ENCODE measurements at regions not wholly inside any gene's neighbourhood (a gene's known extent, or its start where the extent isn't known, plus 50 kb on each side); places are given as distances from the start of the nearest gene placed in this dataset.
"Not testable (repeated sequence)": the region's sequence is repeated elsewhere in the genome, so short reads cannot be mapped to it uniquely, and the experiment has no call there.

DNA sequence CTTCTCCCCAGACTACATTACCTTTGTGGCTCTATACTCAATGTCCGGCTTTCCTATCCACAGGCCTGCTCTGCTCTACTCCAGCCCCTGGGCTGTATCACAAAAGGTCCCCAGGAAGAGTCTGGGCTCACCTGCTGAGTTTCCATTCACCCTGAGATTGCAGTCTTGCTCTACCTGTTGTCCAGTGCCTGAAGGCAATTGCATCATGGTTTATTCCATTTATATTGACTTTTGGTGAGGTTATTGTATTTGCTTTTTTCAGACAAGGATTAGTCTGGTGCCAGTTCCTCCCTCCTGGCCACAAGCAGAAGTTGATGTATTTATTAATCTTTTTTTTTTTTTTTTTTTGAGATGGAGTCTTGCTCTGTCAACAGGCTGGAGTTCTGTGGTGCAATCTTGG is 273.1 kb downstream of the XPNPEP1 start:
- Histone ChIP-seq H3K27ac (ENCODE audit: low read length) (no peak overlapping the region), H3K36me3 (ENCODE audit: control insufficient read depth, insufficient read depth, low read length) (no peaks in the 10 kb centered on the region), H3K4me3 (ENCODE audit: low read depth in 2 of 2, low read length in 2 of 2) (no peak overlapping the region), H3K4me1 (ENCODE audit: control insufficient read depth, insufficient read depth, low read length) (no peaks in the 10 kb centered on the region), H3K9me3 (ENCODE audit: control insufficient read depth, insufficient read depth, low read depth, low read length) (no peaks in the 10 kb centered on the region), H3K27me3 (ENCODE audit: control insufficient read depth, insufficient read depth, low read length) (no peaks in the 10 kb centered on the region)
- intact Hi-C loops (cut with micrococcal nuclease; ENCODE audit: unreplicated experiment): no loop called here
- no peak for ATAC-seq
- DNase-seq (ENCODE audit: low read depth, low spot score): no peak
- POLR2A ChIA-PET: no interaction called here
- CTCF ChIA-PET: no interaction called here
- in situ Hi-C loops (cut with HindIII; ENCODE audit: low pct_unique_long_range_greater_than_20kb, low sequenced_read_pairs): no loop called here
- TF ChIP-seq POLR2AphosphoS5 (IDR thresholded peaks at IDR 0.05; ENCODE audit: low read depth, low read length): no peak
- TF ChIP-seq, protein P1, sequence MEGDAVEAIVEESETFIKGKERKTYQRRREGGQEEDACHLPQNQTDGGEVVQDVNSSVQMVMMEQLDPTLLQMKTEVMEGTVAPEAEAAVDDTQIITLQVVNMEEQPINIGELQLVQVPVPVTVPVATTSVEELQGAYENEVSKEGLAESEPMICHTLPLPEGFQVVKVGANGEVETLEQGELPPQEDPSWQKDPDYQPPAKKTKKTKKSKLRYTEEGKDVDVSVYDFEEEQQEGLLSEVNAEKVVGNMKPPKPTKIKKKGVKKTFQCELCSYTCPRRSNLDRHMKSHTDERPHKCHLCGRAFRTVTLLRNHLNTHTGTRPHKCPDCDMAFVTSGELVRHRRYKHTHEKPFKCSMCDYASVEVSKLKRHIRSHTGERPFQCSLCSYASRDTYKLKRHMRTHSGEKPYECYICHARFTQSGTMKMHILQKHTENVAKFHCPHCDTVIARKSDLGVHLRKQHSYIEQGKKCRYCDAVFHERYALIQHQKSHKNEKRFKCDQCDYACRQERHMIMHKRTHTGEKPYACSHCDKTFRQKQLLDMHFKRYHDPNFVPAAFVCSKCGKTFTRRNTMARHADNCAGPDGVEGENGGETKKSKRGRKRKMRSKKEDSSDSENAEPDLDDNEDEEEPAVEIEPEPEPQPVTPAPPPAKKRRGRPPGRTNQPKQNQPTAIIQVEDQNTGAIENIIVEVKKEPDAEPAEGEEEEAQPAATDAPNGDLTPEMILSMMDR (IDR thresholded peaks at IDR 0.05): no peak
- no peak for TF ChIP-seq SIN3A (IDR thresholded peaks at IDR 0.05; ENCODE audit: borderline replicate concordance, insufficient read depth, low read depth, low read length)
- TF ChIP-seq, protein P2, sequence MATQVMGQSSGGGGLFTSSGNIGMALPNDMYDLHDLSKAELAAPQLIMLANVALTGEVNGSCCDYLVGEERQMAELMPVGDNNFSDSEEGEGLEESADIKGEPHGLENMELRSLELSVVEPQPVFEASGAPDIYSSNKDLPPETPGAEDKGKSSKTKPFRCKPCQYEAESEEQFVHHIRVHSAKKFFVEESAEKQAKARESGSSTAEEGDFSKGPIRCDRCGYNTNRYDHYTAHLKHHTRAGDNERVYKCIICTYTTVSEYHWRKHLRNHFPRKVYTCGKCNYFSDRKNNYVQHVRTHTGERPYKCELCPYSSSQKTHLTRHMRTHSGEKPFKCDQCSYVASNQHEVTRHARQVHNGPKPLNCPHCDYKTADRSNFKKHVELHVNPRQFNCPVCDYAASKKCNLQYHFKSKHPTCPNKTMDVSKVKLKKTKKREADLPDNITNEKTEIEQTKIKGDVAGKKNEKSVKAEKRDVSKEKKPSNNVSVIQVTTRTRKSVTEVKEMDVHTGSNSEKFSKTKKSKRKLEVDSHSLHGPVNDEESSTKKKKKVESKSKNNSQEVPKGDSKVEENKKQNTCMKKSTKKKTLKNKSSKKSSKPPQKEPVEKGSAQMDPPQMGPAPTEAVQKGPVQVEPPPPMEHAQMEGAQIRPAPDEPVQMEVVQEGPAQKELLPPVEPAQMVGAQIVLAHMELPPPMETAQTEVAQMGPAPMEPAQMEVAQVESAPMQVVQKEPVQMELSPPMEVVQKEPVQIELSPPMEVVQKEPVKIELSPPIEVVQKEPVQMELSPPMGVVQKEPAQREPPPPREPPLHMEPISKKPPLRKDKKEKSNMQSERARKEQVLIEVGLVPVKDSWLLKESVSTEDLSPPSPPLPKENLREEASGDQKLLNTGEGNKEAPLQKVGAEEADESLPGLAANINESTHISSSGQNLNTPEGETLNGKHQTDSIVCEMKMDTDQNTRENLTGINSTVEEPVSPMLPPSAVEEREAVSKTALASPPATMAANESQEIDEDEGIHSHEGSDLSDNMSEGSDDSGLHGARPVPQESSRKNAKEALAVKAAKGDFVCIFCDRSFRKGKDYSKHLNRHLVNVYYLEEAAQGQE (IDR thresholded peaks at IDR 0.05; ENCODE audit: insufficient read depth in 1 of 2, low read depth in 2 of 2, low read length in 1 of 2): no peak
- TF ChIP-seq TCF7L2 (IDR thresholded peaks at IDR 0.05; ENCODE audit: low read depth, low read length): no peak
- BruUV-seq (replicated peaks): no TSS peak

DNA sequence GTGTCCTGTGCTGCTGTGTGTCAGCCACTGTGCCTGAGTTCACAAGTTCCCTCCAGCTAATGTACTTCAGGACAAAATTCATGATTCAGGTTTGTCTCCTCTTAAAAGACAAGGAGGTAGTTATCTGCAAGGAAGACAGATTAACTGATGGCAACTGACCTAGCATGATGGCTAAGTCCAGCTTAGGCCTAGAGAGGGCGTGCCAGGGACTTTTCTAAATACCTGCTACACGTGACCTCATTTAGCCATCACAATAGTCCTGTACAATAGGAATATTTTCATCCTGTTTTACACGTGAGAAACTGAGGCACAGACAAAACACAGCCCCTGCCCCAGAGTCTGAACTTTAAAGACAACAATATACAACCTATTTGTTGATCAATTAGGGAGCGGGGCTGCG is 275.7 kb downstream of the XPNPEP1 start:
- in situ Hi-C loops (cut with HindIII; ENCODE audit: low pct_unique_long_range_greater_than_20kb, low sequenced_read_pairs) (no loop called here), intact Hi-C loops (cut with micrococcal nuclease; ENCODE audit: unreplicated experiment) (no loop called here)
- no peaks in the 10 kb centered on the region for H3K36me3 ChIP-seq (ENCODE audit: control insufficient read depth, insufficient read depth, low read length)
- no peaks in the 10 kb centered on the region for H3K4me1 ChIP-seq (ENCODE audit: control insufficient read depth, insufficient read depth, low read length)
- DNase-seq (ENCODE audit: low read depth, low spot score): no peak
- no peak for TF ChIP-seq SIN3A (IDR thresholded peaks at IDR 0.05; ENCODE audit: borderline replicate concordance, insufficient read depth, low read depth, low read length)
- no peak for TF ChIP-seq POLR2AphosphoS5 (IDR thresholded peaks at IDR 0.05; ENCODE audit: low read depth, low read length)
- ChIA-PET POLR2A (no interaction called here), CTCF (no interaction called here)
- H3K9me3 ChIP-seq (ENCODE audit: control insufficient read depth, insufficient read depth, low read depth, low read length): no peaks in the 10 kb centered on the region
- H3K4me3 ChIP-seq (ENCODE audit: low read depth in 2 of 2, low read length in 2 of 2): no peak overlapping the region
- H3K27ac ChIP-seq (ENCODE audit: low read length): no peak overlapping the region
- no TSS peak for BruUV-seq (replicated peaks)
- no peak for ATAC-seq
- H3K27me3 ChIP-seq (ENCODE audit: control insufficient read depth, insufficient read depth, low read length): no peaks in the 10 kb centered on the region

DNA sequence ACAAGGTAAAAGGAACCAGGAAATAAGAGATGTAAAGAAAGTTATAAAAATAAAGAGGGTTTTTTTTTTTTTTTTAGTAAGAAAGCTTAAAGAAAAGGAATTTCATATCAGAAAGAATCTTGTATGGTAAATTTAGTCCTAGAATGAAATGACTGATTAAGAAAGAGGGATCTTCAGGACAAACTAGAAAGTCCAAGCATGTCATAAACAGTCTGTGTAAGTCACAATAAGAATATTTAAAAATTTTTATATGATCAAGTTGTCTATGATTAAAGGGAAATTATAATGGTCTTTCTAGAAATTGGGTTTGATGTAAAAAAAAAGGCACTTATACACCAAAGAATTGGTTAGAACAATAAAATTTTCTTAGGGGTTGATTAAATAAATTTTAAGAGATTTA is 289.5 kb downstream of the XPNPEP1 start:
- Histone ChIP-seq H3K4me1 (ENCODE audit: control insufficient read depth, insufficient read depth, low read length) (no peaks in the 10 kb centered on the region), H3K27ac (ENCODE audit: low read length) (no peak overlapping the region), H3K9me3 (ENCODE audit: control insufficient read depth, insufficient read depth, low read depth, low read length) (peaks cover 24% of the 10 kb centered on the region), H3K4me3 (ENCODE audit: low read depth in 2 of 2, low read length in 2 of 2) (no peak overlapping the region), H3K36me3 (ENCODE audit: control insufficient read depth, insufficient read depth, low read length) (no peaks in the 10 kb centered on the region), H3K27me3 (ENCODE audit: control insufficient read depth, insufficient read depth, low read length) (no peaks in the 10 kb centered on the region)
- intact Hi-C loops (cut with micrococcal nuclease; ENCODE audit: unreplicated experiment) (no loop called here), in situ Hi-C loops (cut with HindIII; ENCODE audit: low pct_unique_long_range_greater_than_20kb, low sequenced_read_pairs) (no loop called here)
- DNase-seq (ENCODE audit: low read depth, low spot score): no peak
- TF ChIP-seq, protein P2 (IDR thresholded peaks at IDR 0.05; ENCODE audit: insufficient read depth in 1 of 2, low read depth in 2 of 2, low read length in 1 of 2): no peak
- TF ChIP-seq SIN3A (IDR thresholded peaks at IDR 0.05; ENCODE audit: borderline replicate concordance, insufficient read depth, low read depth, low read length): no peak
- no peak for TF ChIP-seq TCF7L2 (IDR thresholded peaks at IDR 0.05; ENCODE audit: low read depth, low read length)
- TF ChIP-seq, protein P1 (IDR thresholded peaks at IDR 0.05): no peak
- no peak for TF ChIP-seq POLR2AphosphoS5 (IDR thresholded peaks at IDR 0.05; ENCODE audit: low read depth, low read length)
- BruUV-seq (replicated peaks): no TSS peak
- no peak for ATAC-seq
- ChIA-PET CTCF (no interaction called here), POLR2A (no interaction called here)

DNA sequence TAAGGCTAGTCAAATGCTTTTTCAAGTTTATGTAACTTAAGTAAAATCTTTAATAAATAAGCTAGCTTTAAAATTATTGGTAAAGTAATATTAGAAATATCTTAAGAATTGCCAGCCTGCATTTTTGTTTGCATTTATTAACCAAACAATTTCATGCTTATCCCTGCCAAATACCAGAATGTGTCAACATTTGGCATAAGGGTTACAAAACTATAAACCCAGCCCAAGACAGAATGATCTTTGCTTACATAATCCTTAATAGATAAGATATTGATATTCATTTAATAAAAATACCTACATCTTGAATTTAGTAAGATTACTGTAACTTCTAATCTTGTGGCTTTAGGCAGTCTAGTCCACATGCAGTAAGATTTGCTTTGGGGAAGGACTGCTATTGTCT is 290.3 kb downstream of the XPNPEP1 start:
- DNase-seq (ENCODE audit: low read depth, low spot score); H3K27ac ChIP-seq (ENCODE audit: low read length); ATAC-seq; in situ Hi-C loops (cut with HindIII; ENCODE audit: low pct_unique_long_range_greater_than_20kb, low sequenced_read_pairs); H3K27me3 ChIP-seq (ENCODE audit: control insufficient read depth, insufficient read depth, low read length); H3K4me1 ChIP-seq (ENCODE audit: control insufficient read depth, insufficient read depth, low read length); POLR2A ChIA-PET; CTCF ChIA-PET; BruUV-seq (replicated peaks); H3K4me3 ChIP-seq (ENCODE audit: low read depth in 2 of 2, low read length in 2 of 2); intact Hi-C loops (cut with micrococcal nuclease; ENCODE audit: unreplicated experiment); H3K36me3 ChIP-seq (ENCODE audit: control insufficient read depth, insufficient read depth, low read length): not testable (repeated sequence)
- H3K9me3 ChIP-seq (ENCODE audit: control insufficient read depth, insufficient read depth, low read depth, low read length): peaks cover 24% of the 10 kb centered on the region

All from Panc1 (cell line).